ENCODE measurements at regions not wholly inside any gene's neighbourhood (a gene's known extent, or its start where the extent isn't known, plus 50 kb on each side); places are given as distances from the start of the nearest gene placed in this dataset.

GRCh38 chr2:150075831-150076230 lies 411.6 kb downstream of the RND3 start:
- no peak for TF ChIP-seq CTCF (conservative IDR thresholded peaks at IDR 0.05; ENCODE audit: low read depth, low read length)
- no peak for TF ChIP-seq EZH2phosphoT487 (IDR thresholded peaks at IDR 0.05; ENCODE audit: borderline replicate concordance, low read length)
- no peak for TF ChIP-seq EZH2 (IDR thresholded peaks at IDR 0.05; ENCODE audit: low read length, unreplicated experiment)

All from PC-3 (cell line).